NCI-H524 (cell line): ENCODE measurements at regions not wholly inside any gene's neighbourhood (a gene's known extent, or its start where the extent isn't known, plus 50 kb on each side); places are given as distances from the start of the nearest gene placed in this dataset.

Experiments
- DNase-seq, 2 experiments: peaks; one replicate each; lab custom pipeline; 2025; lab: John Stamatoyannopoulos, UW

DNA sequence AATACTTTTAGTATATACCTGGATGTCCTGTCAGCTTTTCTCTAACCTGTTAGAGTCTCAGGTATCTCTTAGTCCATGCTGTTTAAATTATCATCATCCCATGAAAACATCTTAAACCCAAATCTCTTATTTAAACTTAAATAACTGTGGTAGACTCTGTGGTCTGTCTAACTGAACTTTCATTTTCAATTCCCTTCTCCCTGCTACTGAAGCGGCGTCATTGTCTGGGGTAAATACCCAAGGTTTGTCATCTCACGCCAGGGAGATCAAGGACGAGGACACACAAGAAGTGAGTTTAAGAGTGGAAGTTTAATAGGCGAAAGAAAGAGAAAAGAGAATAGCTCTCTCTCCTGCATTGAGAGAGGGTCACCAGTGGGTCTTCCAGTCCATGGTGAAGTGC is 804.4 kb upstream of the CELF2 start:
- no peak for DNase-seq

- no peak for DNase-seq
These were observed 795.3 kb upstream of the CELF2 start for GRCh38 chr10:10222304-10222841.

DNA sequence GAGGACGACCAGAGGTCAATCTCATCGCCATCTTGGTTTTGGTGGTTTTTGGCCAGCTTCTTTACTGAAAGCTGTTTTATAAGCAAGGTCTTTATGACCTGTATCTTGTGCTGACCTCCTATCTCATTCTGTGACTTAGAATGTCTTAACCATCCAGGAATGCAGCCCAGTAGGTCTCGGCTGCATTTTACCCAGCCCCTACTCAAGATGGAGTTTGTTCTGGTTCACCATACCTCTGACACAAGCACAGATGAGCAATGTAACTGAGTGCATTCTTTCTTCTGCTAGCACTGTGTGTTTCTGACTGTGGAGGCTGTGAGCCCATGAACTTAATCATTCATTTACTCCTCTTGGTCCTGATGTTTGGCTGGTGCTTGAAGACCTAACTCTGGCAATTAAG is 794.5 kb upstream of the CELF2 start:
- no peak for DNase-seq

DNA sequence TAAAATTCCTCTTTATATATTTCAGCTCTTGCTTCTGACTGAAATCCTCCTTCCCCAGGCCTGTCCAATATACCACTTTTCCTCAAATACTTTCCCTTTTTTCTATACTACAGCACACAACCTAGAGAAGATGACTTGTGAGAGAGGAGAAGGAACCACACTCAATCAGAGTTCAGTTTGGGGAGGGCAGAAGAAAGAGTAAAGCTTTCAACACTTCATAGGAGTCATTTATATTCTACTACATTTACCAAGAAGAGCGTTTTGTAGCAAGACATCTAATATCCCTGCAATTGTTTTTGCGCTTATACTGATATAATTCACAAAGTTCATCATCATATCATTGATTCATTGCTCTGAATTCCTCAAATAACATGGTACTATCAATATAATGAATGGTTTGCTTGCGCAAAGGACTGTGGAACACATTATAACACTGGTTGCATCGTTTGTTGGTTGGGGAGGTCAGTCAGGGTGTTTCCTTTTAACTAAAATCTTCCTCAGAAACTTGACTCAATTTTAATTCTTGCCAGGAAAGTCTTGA is 792.5 kb upstream of the CELF2 start:
- DNase-seq: no peak

DNA sequence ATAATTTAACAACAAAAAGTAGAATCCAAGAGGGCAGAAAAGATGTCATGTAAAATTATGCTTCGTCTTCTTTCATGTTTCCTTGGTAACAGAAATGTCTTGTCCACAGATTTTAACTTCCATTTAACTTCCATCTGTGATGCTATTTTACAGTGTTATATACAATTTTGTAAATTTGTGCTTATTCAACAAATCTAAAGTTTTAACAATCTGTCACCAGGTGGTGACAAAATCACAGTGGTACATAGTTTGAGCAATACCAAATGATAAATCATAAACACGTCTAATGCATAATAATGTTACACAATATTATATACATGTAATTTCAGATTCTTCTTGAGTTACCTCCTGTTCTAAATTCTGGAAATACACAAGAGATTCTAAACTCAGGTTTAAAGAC is 784.4 kb upstream of the CELF2 start:
- no peak for DNase-seq

GRCh38 chr10:10235003-10235402 is 782.7 kb upstream of the CELF2 start:
- no peak for DNase-seq

DNA sequence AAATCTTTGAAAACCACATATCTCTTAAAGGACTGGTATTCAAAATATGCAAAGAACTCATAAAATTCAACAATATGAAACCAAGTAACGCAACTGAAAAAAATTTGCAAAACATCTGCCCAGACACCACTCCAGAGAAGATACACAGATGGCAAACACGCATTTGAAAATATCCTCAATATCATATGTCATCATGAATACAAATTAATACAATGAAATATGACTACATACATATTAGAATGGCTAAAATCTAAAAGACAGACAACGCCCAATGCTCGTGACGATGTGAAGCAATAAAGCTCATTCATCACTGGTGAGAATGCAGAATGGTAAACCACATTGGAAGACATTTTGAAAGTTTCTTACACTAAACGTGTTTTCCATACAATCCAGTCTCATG is 770.1 kb upstream of the CELF2 start:
- DNase-seq: no peak

- DNase-seq: no peak
These were observed 760.8 kb upstream of the CELF2 start for GRCh38 chr10:10256860-10257259.

GRCh38 chr10:10259013-10259412 is 758.7 kb upstream of the CELF2 start:
- no peak for DNase-seq

GRCh38 chr10:10270126-10271050 is 747.3 kb upstream of the CELF2 start:
- DNase-seq: no peak

- DNase-seq: no peak
These were observed 746.0 kb upstream of the CELF2 start for GRCh38 chr10:10271639-10272192.

GRCh38 chr10:10273661-10274060 is 744.0 kb upstream of the CELF2 start:
- no peak for DNase-seq

DNA sequence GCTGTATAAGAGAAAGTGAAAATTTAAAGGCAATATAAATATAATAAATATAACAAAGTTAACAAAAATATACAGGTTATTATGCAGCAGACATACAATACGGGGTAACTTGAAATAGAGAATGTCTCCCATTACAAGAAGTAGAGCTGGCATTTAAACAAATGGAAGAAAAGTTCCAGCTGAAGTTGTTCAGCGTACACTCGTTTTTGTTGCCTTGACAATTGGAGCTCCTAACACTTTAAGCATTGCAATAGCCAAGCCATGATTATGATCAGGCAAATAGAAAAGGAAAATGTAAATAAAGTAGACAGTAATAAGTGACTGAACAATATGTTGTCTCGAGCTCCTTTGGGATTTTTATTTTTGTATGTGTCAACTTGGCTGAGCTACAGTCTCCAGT is 737.8 kb upstream of the CELF2 start:
- no peak for DNase-seq

GRCh38 chr10:10292501-10292900 is 725.2 kb upstream of the CELF2 start:
- peak in 1 of 2 experiments; percentile 35 for DNase-seq

- DNase-seq: no peak
These were observed 724.6 kb upstream of the CELF2 start for GRCh38 chr10:10293041-10293440.

DNA sequence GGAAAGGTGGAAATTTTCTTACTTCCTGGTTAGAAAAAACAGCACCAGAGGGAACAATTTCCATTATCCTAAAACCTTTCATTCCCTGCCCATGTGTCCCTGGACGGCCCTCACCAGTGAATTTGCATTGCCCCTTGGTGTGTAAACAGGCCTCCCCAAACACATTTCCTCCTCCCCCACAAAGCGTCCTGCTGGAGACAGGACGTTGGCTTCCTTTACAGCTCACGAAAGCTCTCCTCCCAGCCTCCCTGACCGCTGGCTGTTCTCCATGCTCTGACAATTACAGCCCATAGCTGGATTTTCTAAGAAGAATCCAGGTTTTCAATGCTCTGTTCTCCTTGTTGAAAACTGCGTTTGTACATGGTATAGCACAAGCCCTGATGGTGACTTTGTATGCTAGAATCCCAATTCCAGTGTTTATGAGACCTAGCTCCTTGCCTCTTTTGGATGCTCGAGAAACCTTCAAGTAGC is 724.2 kb upstream of the CELF2 start:
- no peak for DNase-seq

GRCh38 chr10:10294184-10294880 is 723.3 kb upstream of the CELF2 start:
- no peak for DNase-seq

GRCh38 chr10:10294881-10295529 is 722.7 kb upstream of the CELF2 start:
- peak; percentile 30 to 59 for DNase-seq

- DNase-seq: no peak
These were observed 722.1 kb upstream of the CELF2 start for GRCh38 chr10:10295537-10295936.

DNA sequence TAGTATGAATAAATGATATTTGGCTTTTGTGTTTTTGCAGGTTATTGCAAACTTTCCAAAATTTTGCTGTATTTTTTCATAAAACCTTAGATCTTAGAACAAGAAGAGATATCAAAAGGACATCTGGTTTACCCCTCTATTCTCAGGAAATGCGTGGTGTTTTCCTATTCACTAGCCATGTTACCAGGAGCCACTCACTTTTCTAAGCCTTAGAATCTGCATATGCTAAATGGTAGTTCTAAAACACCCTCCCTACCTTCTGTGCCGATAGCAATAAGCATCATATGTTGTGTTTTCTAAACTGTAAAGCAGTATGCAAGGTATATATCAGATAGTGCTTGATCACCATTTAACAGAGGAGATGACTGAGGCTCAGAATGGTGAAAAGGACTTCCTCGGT is 715.0 kb upstream of the CELF2 start:
- no peak for DNase-seq

DNA sequence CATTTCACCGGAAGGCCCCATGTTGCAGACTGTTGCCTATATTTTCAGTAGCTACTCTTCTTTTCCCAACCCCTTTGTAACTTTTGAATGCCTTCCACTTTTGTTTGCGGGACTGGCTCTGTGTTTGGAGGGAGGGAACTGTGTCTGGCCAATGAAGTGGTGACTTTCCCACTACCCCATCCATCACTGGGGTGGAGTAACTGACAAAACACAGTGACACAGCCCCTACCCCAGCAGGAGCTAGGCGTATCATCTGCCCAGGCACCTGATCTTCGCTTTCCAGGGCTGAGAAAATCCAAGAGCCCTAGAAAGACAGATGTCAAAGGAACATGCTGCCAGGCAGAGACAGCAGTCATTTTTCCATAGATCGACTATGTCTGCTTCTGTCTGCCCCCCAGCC is 710.6 kb upstream of the CELF2 start:
- DNase-seq: no peak

GRCh38 chr10:10307551-10307950 is 710.1 kb upstream of the CELF2 start:
- DNase-seq: no peak
